A673 (cell line): ENCODE measurements at regions not wholly inside any gene's neighbourhood (a gene's known extent, or its start where the extent isn't known, plus 50 kb on each side); places are given as distances from the start of the nearest gene placed in this dataset.

ENCODE experiments used
- BruUV-seq: library from RNA; stranded (reverse); fragments of 400-500 nt; replicated peaks from 2 replicates; lab custom pipeline; 2021; lab: Mats Ljungman, UMichigan
- CTCF ChIA-PET: fragments of 300-600 bp; sonication (Branson Sonifier 250); formaldehyde crosslinking; loops from one replicate; lab custom pipeline; 2022; ENCODE audit warnings: antibody characterized with exemption; lab: Charles Lee
- POLR2A ChIA-PET: fragments of 300-600 bp; sonication (Branson Sonifier 250); formaldehyde crosslinking; loops from one replicate; lab custom pipeline; 2022; ENCODE audit warnings: antibody characterized with exemption; ENCODE audit not compliant: low non-redundant PET; lab: Charles Lee
- DNase-seq: peaks from one replicate; pipeline ENCODE4 v3.0.0-alpha.2; 2015; ENCODE audit warnings: low spot score
- H3K27ac ChIP-seq: fragments of 200-600 bp; sonication (generic); 2 replicates; pipeline ENCODE4 v1.5.1; 2016; ENCODE audit warnings: mixed run types, low read depth, mild to moderate bottlenecking, mixed read lengths, antibody characterized with exemption, low read length; ENCODE audit not compliant: poor library complexity, severe bottlenecking
- H3K27me3 ChIP-seq: fragments of 200-600 bp; sonication (generic); replicated peaks from 2 replicates; pipeline ENCODE4 v1.6.1; 2017; ENCODE audit warnings: mixed run types, low read depth, mild to moderate bottlenecking, mixed read lengths, antibody characterized with exemption, low read length; ENCODE audit not compliant: insufficient read depth, poor library complexity
- H3K36me3 ChIP-seq: fragments of 200-600 bp; sonication (generic); 2 replicates; pipeline ENCODE4 v1.6.1; 2016; ENCODE audit warnings: mixed run types, mild to moderate bottlenecking, mixed read lengths, antibody characterized with exemption, low read length; ENCODE audit not compliant: insufficient read depth, poor library complexity, severe bottlenecking
- H3K4me1 ChIP-seq: fragments of 200-600 bp; sonication (generic); 2 replicates; pipeline ENCODE4 v1.6.1; 2017; ENCODE audit warnings: mixed run types, mild to moderate bottlenecking, mixed read lengths, antibody characterized with exemption, low read length; ENCODE audit not compliant: insufficient read depth, poor library complexity, severe bottlenecking
- H3K4me3 ChIP-seq: fragments of 200-600 bp; sonication (generic); 2 replicates; pipeline ENCODE4 v1.5.1; 2016; ENCODE audit warnings: low read depth, mixed run types, mild to moderate bottlenecking, mixed read lengths, low read length; ENCODE audit not compliant: poor library complexity, severe bottlenecking
- H3K9me3 ChIP-seq: fragments of 200-600 bp; sonication (generic); 2 replicates; pipeline ENCODE4 v1.6.1; 2016; ENCODE audit warnings: mixed run types, low read depth, mild to moderate bottlenecking, mixed read lengths, antibody characterized with exemption, low read length; ENCODE audit not compliant: poor library complexity, severe bottlenecking
- CTCF ChIP-seq: fragments of 300-800, 200-600 bp; sonication (generic); conservative IDR thresholded peaks from 2 replicates; pipeline ENCODE4 v1.5.1; 2017; ENCODE audit warnings: low read depth, mild to moderate bottlenecking, antibody characterized with exemption, low read length, moderate library complexity, mixed read lengths
- EZH2 ChIP-seq: fragments of 200-600 bp; sonication (generic); IDR thresholded peaks from 2 replicates; pipeline ENCODE4 v1.6.1; 2017; ENCODE audit warnings: borderline replicate concordance, low read depth, mild to moderate bottlenecking, mixed read lengths, antibody characterized with exemption, low read length; ENCODE audit not compliant: poor library complexity, severe bottlenecking
- intact Hi-C: fragments of 100-400 bp; cut with micrococcal nuclease; formaldehyde crosslinking; loops from one replicate; pipeline ENCODE4 v1.10.0; 2022; ENCODE audit not compliant: unreplicated experiment

- no TSS peak for BruUV-seq
- POLR2A ChIA-PET, result no interaction called here
Observed at GRCh38 chr3:16834214-16834613, 50.5 kb upstream of the PLCL2 start.

DNA sequence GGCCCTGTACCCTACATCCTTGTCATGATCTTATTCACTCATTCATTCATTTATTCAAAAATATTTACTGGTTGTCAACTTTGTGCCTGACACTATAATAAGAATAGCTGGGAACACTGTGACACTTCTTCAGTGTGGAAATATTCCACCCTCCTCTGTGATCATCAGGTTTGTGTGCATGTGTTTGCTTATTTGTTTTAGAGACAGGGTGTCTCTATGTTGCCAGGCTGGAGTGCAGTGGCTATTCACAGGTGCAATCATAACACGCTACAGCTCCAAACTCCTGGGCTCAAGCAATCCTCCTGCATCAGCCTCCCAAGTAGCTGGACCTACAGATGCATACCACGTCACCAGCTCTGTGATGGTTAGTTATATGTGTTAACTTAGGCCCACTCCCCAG, 50.0 kb upstream of the PLCL2 start:
- intact Hi-C loops, result no loop called here
- no peak overlapping the region for H3K4me3 ChIP-seq
- no peaks in the 10 kb centered on the region for H3K9me3 ChIP-seq
- no peaks in the 10 kb centered on the region for H3K36me3 ChIP-seq
- no peak overlapping the region for H3K27ac ChIP-seq
- peaks cover 4% of the 10 kb centered on the region for H3K27me3 ChIP-seq
- no peak for DNase-seq
- no peaks in the 10 kb centered on the region for H3K4me1 ChIP-seq
- no TSS peak for BruUV-seq
- ChIA-PET CTCF (no interaction called here), POLR2A (no interaction called here)
- TF ChIP-seq CTCF (no peak), EZH2 (no peak)

More at GRCh38 chr3:16834214-16834613, 50.5 kb upstream of the PLCL2 start:
- H3K4me1 ChIP-seq, result no peaks in the 10 kb centered on the region
- H3K27me3 ChIP-seq, result peaks cover 4% of the 10 kb centered on the region
- TF ChIP-seq CTCF (no peak), EZH2 (no peak)
- H3K27ac ChIP-seq, result no peak overlapping the region
- no peaks in the 10 kb centered on the region for H3K9me3 ChIP-seq
- H3K4me3 ChIP-seq, result no peak overlapping the region
- H3K36me3 ChIP-seq, result no peaks in the 10 kb centered on the region
- CTCF ChIA-PET, result no interaction called here
- intact Hi-C loops, result no loop called here
- DNase-seq, result no peak
